ENCODE measurements at regions not wholly inside any gene's neighbourhood (a gene's known extent, or its start where the extent isn't known, plus 50 kb on each side); places are given as distances from the start of the nearest gene placed in this dataset.

DNA sequence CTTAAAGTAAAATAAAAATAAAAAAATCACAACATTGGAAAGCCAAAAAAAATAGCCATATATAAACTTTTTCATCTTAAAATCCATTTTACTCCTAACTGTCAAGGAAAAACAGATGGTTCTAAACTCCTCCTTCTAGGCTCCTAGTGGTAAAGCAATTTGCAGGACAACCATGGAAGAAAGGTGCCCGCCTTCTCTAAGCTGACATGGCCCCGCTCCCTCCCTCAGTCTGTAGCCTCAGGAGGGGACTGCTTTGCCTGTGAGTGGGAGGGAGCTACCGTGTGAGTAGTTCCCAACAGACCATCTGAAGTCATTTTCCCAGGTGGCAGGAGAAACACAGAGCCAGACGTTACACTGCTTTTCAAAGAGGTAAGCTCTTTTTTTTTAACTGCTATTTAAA lies 336.2 kb upstream of the FAT1 start:
- no peak for DNase-seq
- WGBS (ENCODE audit: insufficient coverage, low lambda C conversion rate), result no CpG with 5 or more reads among the region's 4 CpGs
- H3K9me3 ChIP-seq (ENCODE audit: control insufficient read depth, low read depth, low read length), result peaks cover 3% of the 10 kb centered on the region
- H3K4me3 ChIP-seq (ENCODE audit: low read length), result no peak overlapping the region
- no peaks in the 10 kb centered on the region for H3K36me3 ChIP-seq (ENCODE audit: control insufficient read depth, insufficient read depth, low read length)
- H3K27ac ChIP-seq (ENCODE audit: low read length), result no peak overlapping the region
- no peaks in the 10 kb centered on the region for H3K27me3 ChIP-seq (ENCODE audit: control insufficient read depth, insufficient read depth, low read length)
- no peaks in the 10 kb centered on the region for H3K4me1 ChIP-seq (ENCODE audit: control insufficient read depth, insufficient read depth, low read length)

DNA sequence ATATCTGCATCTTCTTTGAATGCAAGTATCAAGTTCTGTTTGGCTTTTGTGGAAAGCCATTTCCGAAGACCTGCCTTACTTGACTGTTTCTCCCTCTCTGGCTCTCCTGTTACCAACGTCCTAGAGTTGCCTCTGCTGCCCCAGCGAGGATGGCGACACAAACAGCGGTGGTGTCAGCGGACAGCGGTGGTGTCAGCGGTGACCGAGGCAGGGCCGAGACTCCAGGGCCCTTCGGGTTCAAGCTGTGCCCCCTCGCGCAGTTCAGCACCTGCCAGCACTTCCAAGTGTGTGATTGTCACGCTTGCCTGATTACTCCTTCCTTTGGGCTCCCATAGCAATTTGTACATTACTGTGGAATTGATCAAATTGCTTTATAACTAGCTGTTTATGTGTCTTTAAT lies 336.9 kb upstream of the FAT1 start:
- no peaks in the 10 kb centered on the region for H3K36me3 ChIP-seq (ENCODE audit: control insufficient read depth, insufficient read depth, low read length)
- H3K4me3 ChIP-seq (ENCODE audit: low read length), result no peak overlapping the region
- peaks cover 3% of the 10 kb centered on the region for H3K9me3 ChIP-seq (ENCODE audit: control insufficient read depth, low read depth, low read length)
- no peaks in the 10 kb centered on the region for H3K27me3 ChIP-seq (ENCODE audit: control insufficient read depth, insufficient read depth, low read length)
- WGBS (ENCODE audit: insufficient coverage, low lambda C conversion rate), result no CpG with 5 or more reads among the region's 14 CpGs
- H3K4me1 ChIP-seq (ENCODE audit: control insufficient read depth, insufficient read depth, low read length), result no peaks in the 10 kb centered on the region
- no peak overlapping the region for H3K27ac ChIP-seq (ENCODE audit: low read length)
- DNase-seq, result no peak

DNA sequence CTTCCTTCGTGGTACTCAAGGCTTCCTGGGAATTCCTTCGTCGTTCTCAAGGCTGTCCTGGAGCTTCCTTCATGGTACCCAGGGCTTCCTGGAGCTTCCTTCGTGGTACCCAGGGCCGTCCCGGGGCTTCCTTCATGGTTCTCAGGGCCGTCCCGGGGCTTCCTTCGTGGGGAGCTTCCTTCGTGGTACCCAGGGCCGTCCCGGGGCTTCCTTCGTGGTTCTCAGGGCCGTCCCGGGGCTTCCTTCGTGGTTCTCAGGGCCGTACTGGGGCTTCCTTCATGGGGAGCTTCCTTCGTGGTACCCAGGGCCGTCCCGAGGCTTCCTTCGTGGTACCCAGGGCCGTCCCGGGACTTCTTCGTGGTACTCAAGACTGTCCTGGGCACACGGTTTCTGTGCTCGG lies 339.6 kb upstream of the FAT1 start:
- no peak overlapping the region for H3K4me3 ChIP-seq (ENCODE audit: low read length)
- H3K27me3 ChIP-seq (ENCODE audit: control insufficient read depth, insufficient read depth, low read length), result no peaks in the 10 kb centered on the region
- WGBS (ENCODE audit: insufficient coverage, low lambda C conversion rate), result no CpG with 5 or more reads among the region's 26 CpGs
- no peak for DNase-seq
- no peak overlapping the region for H3K27ac ChIP-seq (ENCODE audit: low read length)
- H3K4me1 ChIP-seq (ENCODE audit: control insufficient read depth, insufficient read depth, low read length), result no peaks in the 10 kb centered on the region
- peaks cover 3% of the 10 kb centered on the region for H3K9me3 ChIP-seq (ENCODE audit: control insufficient read depth, low read depth, low read length)
- H3K36me3 ChIP-seq (ENCODE audit: control insufficient read depth, insufficient read depth, low read length), result no peaks in the 10 kb centered on the region

DNA sequence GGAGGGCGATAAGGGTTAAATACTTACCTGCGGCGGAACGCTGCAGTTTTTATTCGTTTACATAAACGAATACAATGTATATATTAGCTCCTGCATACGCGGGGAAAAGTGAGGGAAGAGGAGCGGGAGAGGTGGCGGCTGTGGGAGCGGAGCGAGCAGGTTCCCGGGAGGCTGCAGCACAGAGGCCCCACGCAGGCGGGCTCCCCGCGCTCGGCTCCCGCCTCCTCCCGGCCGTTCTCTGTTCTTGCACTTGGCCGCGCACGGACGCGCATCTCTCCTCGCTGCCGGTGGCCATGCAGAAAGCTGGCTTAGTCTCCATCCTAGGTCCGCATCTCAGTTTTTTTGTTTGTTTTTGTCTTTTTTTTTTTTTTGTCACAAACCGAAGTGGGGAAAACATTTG lies 340.4 kb upstream of the FAT1 start:
- no peak overlapping the region for H3K4me3 ChIP-seq (ENCODE audit: low read length)

DNA sequence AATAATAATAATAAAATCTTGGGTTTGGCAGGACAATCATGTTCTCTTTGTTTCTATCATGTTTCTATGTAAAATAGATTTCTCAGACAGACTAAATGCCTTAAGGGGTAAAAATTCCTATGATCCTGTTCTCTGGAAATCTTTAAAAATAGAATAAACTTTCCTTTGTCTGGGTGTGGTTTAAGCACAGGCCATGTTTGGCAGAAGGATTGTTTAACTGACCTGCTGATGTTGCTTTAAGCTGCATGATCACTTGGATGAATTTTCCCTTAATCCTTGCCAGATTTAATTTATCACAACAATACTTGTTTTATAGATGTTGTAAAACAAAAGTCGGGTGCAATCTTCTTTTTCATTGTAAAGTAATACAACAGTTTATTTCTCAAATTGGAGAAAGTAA lies 341.7 kb upstream of the FAT1 start:
- 60% methylated on average over 1 of the region's 1 CpG for WGBS (ENCODE audit: insufficient coverage, low lambda C conversion rate)
- H3K4me1 ChIP-seq (ENCODE audit: control insufficient read depth, insufficient read depth, low read length), result no peaks in the 10 kb centered on the region
- DNase-seq, result no peak
- no peak overlapping the region for H3K27ac ChIP-seq (ENCODE audit: low read length)
- H3K4me3 ChIP-seq (ENCODE audit: low read length), result no peak overlapping the region
- H3K27me3 ChIP-seq (ENCODE audit: control insufficient read depth, insufficient read depth, low read length), result no peaks in the 10 kb centered on the region
- peaks cover 3% of the 10 kb centered on the region for H3K9me3 ChIP-seq (ENCODE audit: control insufficient read depth, low read depth, low read length)
- H3K36me3 ChIP-seq (ENCODE audit: control insufficient read depth, insufficient read depth, low read length), result no peaks in the 10 kb centered on the region

More for the DNA sequence above, 340.4 kb upstream of the FAT1 start:
- DNase-seq, result no peak
- Histone ChIP-seq H3K27me3 (ENCODE audit: control insufficient read depth, insufficient read depth, low read length) (no peaks in the 10 kb centered on the region), H3K36me3 (ENCODE audit: control insufficient read depth, insufficient read depth, low read length) (no peaks in the 10 kb centered on the region), H3K9me3 (ENCODE audit: control insufficient read depth, low read depth, low read length) (peaks cover 3% of the 10 kb centered on the region), H3K27ac (ENCODE audit: low read length) (no peak overlapping the region), H3K4me1 (ENCODE audit: control insufficient read depth, insufficient read depth, low read length) (no peaks in the 10 kb centered on the region)
- no CpG with 5 or more reads among the region's 30 CpGs for WGBS (ENCODE audit: insufficient coverage, low lambda C conversion rate)

DNA sequence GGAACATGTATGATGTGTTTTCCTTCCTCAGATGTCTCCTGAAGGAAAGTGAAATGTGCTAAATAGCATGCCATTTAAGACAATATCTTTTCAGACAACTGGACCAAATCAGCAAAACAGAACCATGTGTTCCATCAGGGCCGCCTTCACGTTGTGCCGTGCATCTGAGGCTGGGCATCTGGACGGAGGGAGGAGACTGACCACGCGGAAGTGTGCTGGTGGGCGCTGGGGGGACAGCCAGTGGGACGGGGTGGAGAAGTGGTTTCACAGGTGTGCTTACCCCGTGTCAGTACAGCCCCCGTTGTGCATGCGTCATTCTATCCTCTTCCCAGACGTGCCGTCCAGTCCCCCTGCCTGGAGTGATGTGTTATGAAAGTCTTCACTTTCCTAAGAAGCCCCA lies 342.1 kb upstream of the FAT1 start:
- no CpG with 5 or more reads among the region's 13 CpGs for WGBS (ENCODE audit: insufficient coverage, low lambda C conversion rate)
- no peak overlapping the region for H3K4me3 ChIP-seq (ENCODE audit: low read length)
- no peaks in the 10 kb centered on the region for H3K27me3 ChIP-seq (ENCODE audit: control insufficient read depth, insufficient read depth, low read length)
- no peak overlapping the region for H3K27ac ChIP-seq (ENCODE audit: low read length)
- no peaks in the 10 kb centered on the region for H3K36me3 ChIP-seq (ENCODE audit: control insufficient read depth, insufficient read depth, low read length)
- H3K4me1 ChIP-seq (ENCODE audit: control insufficient read depth, insufficient read depth, low read length), result no peaks in the 10 kb centered on the region
- H3K9me3 ChIP-seq (ENCODE audit: control insufficient read depth, low read depth, low read length), result peaks cover 3% of the 10 kb centered on the region
- DNase-seq, result no peak

DNA sequence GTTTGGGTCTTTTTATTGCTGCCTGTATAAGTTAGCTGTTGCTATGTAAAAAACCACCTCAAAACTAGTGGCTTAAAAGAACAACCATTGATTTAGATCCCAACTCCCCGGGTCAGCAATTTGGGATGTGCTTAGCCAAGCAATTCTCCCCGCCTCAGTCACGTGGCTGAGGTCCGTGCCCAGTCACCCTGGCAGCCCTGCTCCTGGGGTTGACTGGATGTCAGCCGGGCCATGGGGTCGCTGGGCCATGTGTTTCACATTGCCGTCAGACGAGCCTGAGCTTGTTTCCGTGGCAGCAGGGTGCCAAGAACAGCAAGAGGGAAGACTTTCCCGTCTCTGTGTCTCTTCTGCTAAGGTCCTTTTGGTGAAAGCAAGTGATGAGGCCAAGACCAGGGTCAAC lies 345.7 kb upstream of the FAT1 start:
- H3K27me3 ChIP-seq (ENCODE audit: control insufficient read depth, insufficient read depth, low read length), result no peaks in the 10 kb centered on the region
- no peaks in the 10 kb centered on the region for H3K4me1 ChIP-seq (ENCODE audit: control insufficient read depth, insufficient read depth, low read length)
- no peak for DNase-seq
- H3K27ac ChIP-seq (ENCODE audit: low read length), result no peak overlapping the region
- H3K36me3 ChIP-seq (ENCODE audit: control insufficient read depth, insufficient read depth, low read length), result no peaks in the 10 kb centered on the region
- no CpG with 5 or more reads among the region's 10 CpGs for WGBS (ENCODE audit: insufficient coverage, low lambda C conversion rate)
- no peaks in the 10 kb centered on the region for H3K9me3 ChIP-seq (ENCODE audit: control insufficient read depth, low read depth, low read length)
- no peak overlapping the region for H3K4me3 ChIP-seq (ENCODE audit: low read length)

DNA sequence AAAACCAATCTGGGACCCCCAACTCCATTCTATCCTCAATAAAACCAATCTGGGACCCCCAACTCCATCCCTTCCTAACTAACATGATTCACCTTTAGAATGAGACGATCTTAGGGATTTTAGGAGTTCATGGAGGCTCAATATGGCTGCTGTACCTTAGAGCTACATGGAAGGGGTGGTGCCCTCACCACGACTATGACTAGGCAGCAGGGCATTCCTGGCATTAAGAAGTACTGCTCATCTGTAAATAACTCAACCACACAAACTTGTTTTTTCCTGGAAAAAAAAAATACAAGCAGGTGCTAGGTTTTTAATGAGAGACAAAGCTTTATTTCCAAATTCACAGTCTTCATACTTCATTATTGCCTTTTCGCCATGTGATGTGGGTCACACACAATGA lies 346.5 kb upstream of the FAT1 start:
- no peaks in the 10 kb centered on the region for H3K4me1 ChIP-seq (ENCODE audit: control insufficient read depth, insufficient read depth, low read length)
- H3K36me3 ChIP-seq (ENCODE audit: control insufficient read depth, insufficient read depth, low read length), result no peaks in the 10 kb centered on the region
- no peak overlapping the region for H3K4me3 ChIP-seq (ENCODE audit: low read length)
- WGBS (ENCODE audit: insufficient coverage, low lambda C conversion rate), result 100% methylated on average over 1 of the region's 3 CpGs
- H3K27me3 ChIP-seq (ENCODE audit: control insufficient read depth, insufficient read depth, low read length), result no peaks in the 10 kb centered on the region
- no peaks in the 10 kb centered on the region for H3K9me3 ChIP-seq (ENCODE audit: control insufficient read depth, low read depth, low read length)
- H3K27ac ChIP-seq (ENCODE audit: low read length), result no peak overlapping the region
- no peak for DNase-seq

DNA sequence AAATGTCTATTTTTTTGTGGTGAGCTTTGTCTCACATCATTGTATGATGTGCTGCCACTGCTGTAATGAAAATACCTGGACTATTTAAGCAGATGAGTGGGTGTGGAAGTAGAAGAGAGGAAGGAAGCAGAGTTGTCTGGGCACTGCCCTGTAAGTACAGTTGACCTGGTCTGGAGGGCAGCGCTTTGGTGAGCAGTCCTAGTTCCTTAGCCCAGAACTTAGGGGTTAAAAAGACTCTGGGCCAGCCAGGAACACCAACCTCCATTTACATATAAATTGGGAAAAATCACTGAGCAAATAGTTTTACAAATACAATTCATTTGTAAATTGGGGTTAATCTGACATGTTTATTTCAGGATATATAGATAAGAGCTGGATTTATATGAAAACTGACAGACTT lies 347.1 kb upstream of the FAT1 start:
- WGBS (ENCODE audit: insufficient coverage, low lambda C conversion rate), result no CpG with 5 or more reads among the region's 1 CpG
- Histone ChIP-seq H3K27ac (ENCODE audit: low read length) (no peak overlapping the region), H3K4me1 (ENCODE audit: control insufficient read depth, insufficient read depth, low read length) (no peaks in the 10 kb centered on the region), H3K27me3 (ENCODE audit: control insufficient read depth, insufficient read depth, low read length) (no peaks in the 10 kb centered on the region), H3K9me3 (ENCODE audit: control insufficient read depth, low read depth, low read length) (no peaks in the 10 kb centered on the region), H3K36me3 (ENCODE audit: control insufficient read depth, insufficient read depth, low read length) (no peaks in the 10 kb centered on the region), H3K4me3 (ENCODE audit: low read length) (no peak overlapping the region)
- DNase-seq, result no peak

DNA sequence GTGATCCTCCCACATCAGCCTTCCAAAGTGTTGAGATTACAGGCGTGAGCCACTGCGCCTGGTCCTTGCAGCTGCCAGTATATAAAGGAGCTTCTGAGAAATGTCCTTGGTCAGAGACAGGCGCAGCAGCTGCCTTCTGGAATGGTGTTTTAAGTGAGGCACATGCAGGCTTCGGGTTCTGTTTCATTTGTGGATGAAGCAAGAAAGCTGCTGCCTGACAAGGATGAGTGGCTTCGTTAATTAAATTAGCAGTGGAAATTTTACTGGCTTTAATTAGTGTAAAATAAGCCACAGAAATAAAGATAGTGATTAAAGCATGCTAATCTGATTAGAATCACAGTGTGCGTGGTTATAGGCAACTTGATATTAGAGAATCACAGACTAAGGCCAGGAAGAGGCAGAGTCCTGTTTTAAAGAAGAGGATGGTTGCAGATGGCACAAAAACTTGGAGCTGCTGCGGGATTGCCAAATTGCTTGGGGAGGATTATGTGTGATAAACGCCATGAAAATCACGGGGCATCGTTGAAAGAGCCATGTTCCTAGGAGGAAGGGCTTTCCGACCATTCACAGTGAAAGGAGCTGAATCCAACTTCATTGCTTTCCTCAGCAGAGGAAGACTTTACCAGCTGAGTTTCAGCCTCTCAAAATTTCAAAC lies 348.4 kb upstream of the FAT1 start:
- no peaks in the 10 kb centered on the region for H3K9me3 ChIP-seq (ENCODE audit: control insufficient read depth, low read depth, low read length)
- DNase-seq, result peak; percentile 9
- H3K4me1 ChIP-seq (ENCODE audit: control insufficient read depth, insufficient read depth, low read length), result no peaks in the 10 kb centered on the region
- H3K27me3 ChIP-seq (ENCODE audit: control insufficient read depth, insufficient read depth, low read length), result no peaks in the 10 kb centered on the region
- 80% methylated on average over 4 of the region's 11 CpGs for WGBS (ENCODE audit: insufficient coverage, low lambda C conversion rate)
- H3K36me3 ChIP-seq (ENCODE audit: control insufficient read depth, insufficient read depth, low read length), result no peaks in the 10 kb centered on the region
- H3K4me3 ChIP-seq (ENCODE audit: low read length), result no peak overlapping the region
- no peak overlapping the region for H3K27ac ChIP-seq (ENCODE audit: low read length)

DNA sequence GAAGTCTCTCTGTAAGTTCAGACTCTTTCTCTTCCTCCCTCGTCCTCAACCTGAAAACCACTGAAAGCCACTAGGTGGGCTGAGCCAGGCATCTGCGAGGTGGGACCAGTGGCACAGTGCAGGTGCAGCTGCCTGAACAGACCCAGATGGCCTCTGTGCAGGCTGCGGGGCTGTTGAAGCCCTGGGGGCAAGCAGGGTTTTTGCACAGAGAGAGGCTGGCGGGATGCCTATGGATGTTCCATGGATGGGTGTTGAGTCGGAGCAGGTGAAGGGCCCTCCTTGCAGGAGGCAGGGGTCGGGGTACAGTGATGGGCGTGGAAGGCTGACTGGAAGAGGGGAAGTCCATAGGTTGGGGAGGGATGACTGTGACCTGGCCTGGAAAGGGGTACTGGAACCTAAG lies 350.2 kb upstream of the FAT1 start:
- no peaks in the 10 kb centered on the region for H3K36me3 ChIP-seq (ENCODE audit: control insufficient read depth, insufficient read depth, low read length)
- DNase-seq, result no peak
- H3K9me3 ChIP-seq (ENCODE audit: control insufficient read depth, low read depth, low read length), result no peaks in the 10 kb centered on the region
- H3K27ac ChIP-seq (ENCODE audit: low read length), result no peak overlapping the region
- H3K4me3 ChIP-seq (ENCODE audit: low read length), result no peak overlapping the region
- 94% methylated on average over 3 of the region's 7 CpGs for WGBS (ENCODE audit: insufficient coverage, low lambda C conversion rate)
- no peaks in the 10 kb centered on the region for H3K4me1 ChIP-seq (ENCODE audit: control insufficient read depth, insufficient read depth, low read length)
- no peaks in the 10 kb centered on the region for H3K27me3 ChIP-seq (ENCODE audit: control insufficient read depth, insufficient read depth, low read length)
